IPS DF 4.7 (cell line): ENCODE measurements at regions not wholly inside any gene's neighbourhood (a gene's known extent, or its start where the extent isn't known, plus 50 kb on each side); places are given as distances from the start of the nearest gene placed in this dataset.
"Not testable (repeated sequence)": the region's sequence is repeated elsewhere in the genome, so short reads cannot be mapped to it uniquely, and the experiment has no call there.

Experiments used
- DNase-seq: peaks from one replicate; pipeline ENCODE4 v3.0.0-alpha.2; 2013; ENCODE audit warnings: low spot score; ENCODE audit errors: extremely low read depth

- DNase-seq, result not testable (repeated sequence)
Measured at GRCh38 chr1:148361427-148362215, 121.5 kb downstream of the PPIAL4G start.

- DNase-seq, result no peak
Measured at GRCh38 chr1:148357037-148357436, 126.1 kb downstream of the PPIAL4G start.

- no peak for DNase-seq
Measured at GRCh38 chr1:148355976-148356375, 127.1 kb downstream of the PPIAL4G start.

GRCh38 chr1:148354913-148355308, 128.2 kb downstream of the PPIAL4G start:
- DNase-seq, result no peak

GRCh38 chr1:148354284-148354912, 128.7 kb downstream of the PPIAL4G start:
- no peak for DNase-seq

GRCh38 chr1:148353461-148354283, 129.4 kb downstream of the PPIAL4G start:
- peak; percentile 98 for DNase-seq

GRCh38 chr1:148352470-148353053, 130.5 kb downstream of the PPIAL4G start:
- no peak for DNase-seq

GRCh38 chr1:148347781-148348180, 135.3 kb downstream of the PPIAL4G start:
- DNase-seq, result no peak

GRCh38 chr1:148345659-148346151, 137.4 kb downstream of the PPIAL4G start:
- not testable (repeated sequence) for DNase-seq

GRCh38 chr1:148344651-148345050, 138.5 kb downstream of the PPIAL4G start:
- not testable (repeated sequence) for DNase-seq

GRCh38 chr1:148341729-148342128, 141.4 kb downstream of the PPIAL4G start:
- not testable (repeated sequence) for DNase-seq

GRCh38 chr1:148336121-148336918, 146.8 kb downstream of the PPIAL4G start:
- not testable (repeated sequence) for DNase-seq

- peak; percentile 96 for DNase-seq
Measured at GRCh38 chr1:148334339-148335130, 148.6 kb downstream of the PPIAL4G start.

- no peak for DNase-seq
Measured at GRCh38 chr1:148333875-148334338, 149.2 kb downstream of the PPIAL4G start.

GRCh38 chr1:148328884-148329283, 154.2 kb downstream of the PPIAL4G start:
- DNase-seq, result no peak

GRCh38 chr1:148325031-148325430, 158.1 kb downstream of the PPIAL4G start:
- not testable (repeated sequence) for DNase-seq

- DNase-seq, result not testable (repeated sequence)
Measured at GRCh38 chr1:148324465-148324864, 158.6 kb downstream of the PPIAL4G start.

GRCh38 chr1:148320079-148320478, 163.0 kb downstream of the PPIAL4G start:
- not testable (repeated sequence) for DNase-seq

GRCh38 chr1:148318904-148319242, 164.2 kb downstream of the PPIAL4G start:
- no peak for DNase-seq
